ENCODE measurements at regions not wholly inside any gene's neighbourhood (a gene's known extent, or its start where the extent isn't known, plus 50 kb on each side); places are given as distances from the start of the nearest gene placed in this dataset.

GRCh38 chrX:97692575-97692974, 808.9 kb downstream of the RPA4 start:
- TF ChIP-seq YY1 (IDR thresholded peaks at IDR 0.05; ENCODE audit: low read depth), result no peak
- no peak for TF ChIP-seq EP300 (IDR thresholded peaks at IDR 0.05; ENCODE audit: borderline replicate concordance)
- no peak for TF ChIP-seq ZBTB7A (IDR thresholded peaks at IDR 0.05; ENCODE audit: low read depth)
- TF ChIP-seq CREB1 (IDR thresholded peaks at IDR 0.05; ENCODE audit: low read depth), result no peak
- no peak for TF ChIP-seq CEBPB (IDR thresholded peaks at IDR 0.05)
- no peak for TF ChIP-seq MAX (IDR thresholded peaks at IDR 0.05)

Data from Ishikawa (cell line).